GM12878 (cell line): ENCODE measurements at regions not wholly inside any gene's neighbourhood (a gene's known extent, or its start where the extent isn't known, plus 50 kb on each side); places are given as distances from the start of the nearest gene placed in this dataset.

Experiments
- ATAC-seq: fragments of 200-7000 bp; cut with Tn5 transposase; 3 replicates; pipeline ENCODE4 v1.9.1; 2020; ENCODE audit warnings: mild to moderate bottlenecking, moderate library complexity
- BruUV-seq: library from RNA; stranded (reverse); fragments of 400-500 nt; replicated peaks from 2 replicates; lab custom pipeline; 2021; lab: Mats Ljungman, UMichigan
- CTCF ChIA-PET: fragments of 300-600 bp; sonication (Branson Sonifier 250); formaldehyde crosslinking; extraction: SDS; loops from one replicate; lab custom pipeline; 2021; ENCODE audit warnings: inconsistent platforms; lab: Yijun Ruan, JAX
- POLR2A ChIA-PET: fragments of 350-600 bp; formaldehyde crosslinking; extraction: SDS; loops from one replicate; lab custom pipeline; 2021; ENCODE audit warnings: inconsistent platforms; lab: Charles Lee
- RAD21 ChIA-PET: fragments of 300-600 bp; sonication (Branson Sonifier 250); formaldehyde crosslinking; loops from one replicate; lab custom pipeline; 2023; ENCODE audit warnings: antibody characterized with exemption; ENCODE audit not compliant: unreplicated experiment; lab: Charles Lee
- SMC1A ChIA-PET: fragments of 300-600 bp; sonication (Branson Sonifier 250); formaldehyde crosslinking; loops from one replicate; lab custom pipeline; 2023; ENCODE audit not compliant: unreplicated experiment, uncharacterized antibody; lab: Charles Lee
- DNase-seq: peaks from one replicate; pipeline ENCODE4 v3.0.0-alpha.2; 2011; ENCODE audit warnings: low read depth, low spot score
- FAIRE-seq: peaks from 3 replicates; lab custom pipeline; 2011; peaks lifted over from hg19 to GRCh38; lab: Jason Lieb, UNC
- H2AFZ ChIP-seq: 2 replicates; pipeline ENCODE4 v1.6.0; 2011; ENCODE audit warnings: low read depth, low read length, control low read depth; ENCODE audit not compliant: control insufficient read depth
- H3K27ac ChIP-seq: 2 replicates; pipeline ENCODE4 v1.5.1; 2011; ENCODE audit warnings: control low read depth; ENCODE audit not compliant: control insufficient read depth, insufficient read depth
- H3K27me3 ChIP-seq, 2 experiments: replicated peaks in 1 of 2; 2 replicates each; pipeline versions ENCODE4 v1.6.0 to v1.6.1; 2011; ENCODE audit warnings: low read length in 1 of 2; ENCODE audit not compliant: control insufficient read depth in 2 of 2, insufficient read depth in 2 of 2
- H3K36me3 ChIP-seq, 2 experiments: 2 replicates each; pipeline ENCODE4 v1.5.1; 2011; ENCODE audit warnings: low read length in 1 of 2; ENCODE audit not compliant: control insufficient read depth in 2 of 2, insufficient read depth in 2 of 2
- H3K4me1 ChIP-seq: 2 replicates; pipeline ENCODE4 v1.6.1; 2011; ENCODE audit warnings: mild to moderate bottlenecking, low read length, moderate library complexity, mixed read lengths; ENCODE audit not compliant: control insufficient read depth, insufficient read depth
- H3K4me2 ChIP-seq: 2 replicates; pipeline ENCODE4 v1.6.0; 2011; ENCODE audit warnings: control low read depth; ENCODE audit not compliant: control insufficient read depth, insufficient read depth
- H3K4me3 ChIP-seq: fragments of 200-600 bp; sonication (generic); 2 replicates; pipeline ENCODE4 v1.5.1; 2016
- H3K79me2 ChIP-seq: 2 replicates; pipeline ENCODE4 v1.6.0; 2011; ENCODE audit warnings: low read length; ENCODE audit not compliant: control insufficient read depth, insufficient read depth
- H3K9ac ChIP-seq: 2 replicates; pipeline ENCODE4 v1.8.0; 2011; ENCODE audit warnings: low read length, control low read depth, mixed read lengths; ENCODE audit not compliant: control insufficient read depth, insufficient read depth
- H3K9me3 ChIP-seq: replicated peaks from 3 replicates; pipeline ENCODE4 v1.5.1; 2011; ENCODE audit warnings: mild to moderate bottlenecking, low read length; ENCODE audit not compliant: control insufficient read depth, insufficient read depth
- H4K20me1 ChIP-seq: 2 replicates; pipeline ENCODE4 v1.6.0; 2011; ENCODE audit not compliant: control insufficient read depth, insufficient read depth
- BACH1 ChIP-seq: fragments of 450-650 bp; IDR thresholded peaks from 2 replicates; pipeline ENCODE4 v1.6.1; 2017; ENCODE audit warnings: mild to moderate bottlenecking, borderline replicate concordance
- BCL11A ChIP-seq: IDR thresholded peaks from 2 replicates; pipeline ENCODE4 v1.6.1; 2011; ENCODE audit warnings: low read depth, low read length
- BHLHE40 ChIP-seq, 2 experiments: fragments of 450-650 bp in 1 of 2; IDR thresholded peaks; 2 replicates each; pipeline ENCODE4 v1.6.1; 2011 to 2017; ENCODE audit warnings: low read depth in 2 of 2, borderline replicate concordance in 1 of 2, improper control_type of control experiment in 1 of 2, low read length in 1 of 2, mild to moderate bottlenecking in 1 of 2
- ESRRA ChIP-seq: IDR thresholded peaks from 2 replicates; pipeline ENCODE4 v1.6.1; 2012; ENCODE audit warnings: mild to moderate bottlenecking, low read length, improper control_type of control experiment
- NFXL1 ChIP-seq: fragments of 450-650 bp; IDR thresholded peaks from 2 replicates; pipeline ENCODE4 v1.6.1; 2017; ENCODE audit warnings: antibody characterized with exemption, mild to moderate bottlenecking, borderline replicate concordance
- POLR2AphosphoS2 ChIP-seq: IDR thresholded peaks from 2 replicates; pipeline ENCODE4 v1.6.1; 2011; ENCODE audit warnings: low read depth, mild to moderate bottlenecking, low read length, improper control_type of control experiment, moderate library complexity
- RUNX3 ChIP-seq: IDR thresholded peaks from 2 replicates; pipeline ENCODE4 v1.6.1; 2012; ENCODE audit warnings: low read length, inconsistent platforms
- SIN3A ChIP-seq: IDR thresholded peaks from 2 replicates; pipeline ENCODE4 v1.6.1; 2012; ENCODE audit warnings: low read depth, low read length, improper control_type of control experiment
- SREBF1 ChIP-seq: IDR thresholded peaks from 2 replicates; pipeline ENCODE4 v1.6.1; 2012; ENCODE audit warnings: mild to moderate bottlenecking, low read length
- SREBF2 ChIP-seq: IDR thresholded peaks from 2 replicates; pipeline ENCODE4 v1.6.1; 2012; ENCODE audit warnings: mild to moderate bottlenecking, low read length
- TCF12 ChIP-seq: IDR thresholded peaks from 2 replicates; pipeline ENCODE4 v1.6.1; 2011; ENCODE audit warnings: low read depth, mild to moderate bottlenecking, low read length
- YY1 ChIP-seq: IDR thresholded peaks from 2 replicates; pipeline ENCODE4 v1.6.1; 2011; ENCODE audit warnings: low read depth, mild to moderate bottlenecking, low read length
- WGBS: methylation state at CpG from one replicate; pipeline ENCODE4 v1.1.6; 2016; ENCODE audit warnings: low lambda C conversion rate; ENCODE audit not compliant: insufficient replicate concordance, insufficient coverage; ENCODE audit errors: missing lambda C conversion rate; 5-methylcytosine and 5-hydroxymethylcytosine counted together
- in situ Hi-C: fragments of 300-500 bp; cut with MboI; formaldehyde crosslinking; loops from 9 replicates; pipeline ENCODE4 v1.14.3; 2018; ENCODE audit warnings: mixed read lengths
- intact Hi-C: fragments of 100-400 bp; cut with micrococcal nuclease; formaldehyde crosslinking; loops from one replicate; pipeline ENCODE4 v1.14.2; 2022; ENCODE audit not compliant: unreplicated experiment
- TF ChIP-seq, protein P1 (sequence below): IDR thresholded peaks from 2 replicates; pipeline ENCODE4 v1.6.1; 2012; ENCODE audit warnings: low read depth, low read length, improper control_type of control experiment
- TF ChIP-seq, protein P2 (sequence below): fragments of 450-650 bp; IDR thresholded peaks from 2 replicates; pipeline ENCODE4 v1.6.1; 2016; ENCODE audit warnings: mild to moderate bottlenecking, moderate library complexity, borderline replicate concordance
- TF ChIP-seq, protein P3 (sequence below): fragments of 450-650 bp; formaldehyde crosslinking; IDR thresholded peaks from 2 replicates; pipeline ENCODE4 v1.5.0; 2022; ENCODE audit warnings: mild to moderate bottlenecking, missing genetic modification characterization

DNA sequence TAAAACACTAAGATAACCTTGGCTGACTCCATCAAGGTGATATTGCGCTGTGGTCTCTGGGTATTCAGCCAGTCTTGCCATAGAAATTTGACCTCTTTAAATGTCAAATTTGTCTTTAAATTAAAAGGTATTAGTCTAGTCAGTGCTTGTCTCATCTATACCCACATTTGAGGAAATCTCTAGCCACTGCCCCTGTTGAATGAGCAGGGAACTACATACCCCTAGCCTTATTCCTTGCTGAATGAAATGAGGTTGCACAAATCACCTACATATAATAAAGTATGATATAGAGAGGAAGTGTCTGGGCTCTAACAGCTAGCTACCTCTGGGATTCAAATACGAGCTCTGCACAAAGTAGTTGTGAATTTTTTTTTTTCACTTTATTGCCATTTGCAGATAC lies 256.8 kb downstream of the C12orf50 start (continued):
- TF ChIP-seq RUNX3 (no peak), SREBF2 (no peak), BCL11A (no peak)
- TF ChIP-seq, protein P1, sequence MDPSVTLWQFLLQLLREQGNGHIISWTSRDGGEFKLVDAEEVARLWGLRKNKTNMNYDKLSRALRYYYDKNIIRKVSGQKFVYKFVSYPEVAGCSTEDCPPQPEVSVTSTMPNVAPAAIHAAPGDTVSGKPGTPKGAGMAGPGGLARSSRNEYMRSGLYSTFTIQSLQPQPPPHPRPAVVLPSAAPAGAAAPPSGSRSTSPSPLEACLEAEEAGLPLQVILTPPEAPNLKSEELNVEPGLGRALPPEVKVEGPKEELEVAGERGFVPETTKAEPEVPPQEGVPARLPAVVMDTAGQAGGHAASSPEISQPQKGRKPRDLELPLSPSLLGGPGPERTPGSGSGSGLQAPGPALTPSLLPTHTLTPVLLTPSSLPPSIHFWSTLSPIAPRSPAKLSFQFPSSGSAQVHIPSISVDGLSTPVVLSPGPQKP = no peak

DNA sequence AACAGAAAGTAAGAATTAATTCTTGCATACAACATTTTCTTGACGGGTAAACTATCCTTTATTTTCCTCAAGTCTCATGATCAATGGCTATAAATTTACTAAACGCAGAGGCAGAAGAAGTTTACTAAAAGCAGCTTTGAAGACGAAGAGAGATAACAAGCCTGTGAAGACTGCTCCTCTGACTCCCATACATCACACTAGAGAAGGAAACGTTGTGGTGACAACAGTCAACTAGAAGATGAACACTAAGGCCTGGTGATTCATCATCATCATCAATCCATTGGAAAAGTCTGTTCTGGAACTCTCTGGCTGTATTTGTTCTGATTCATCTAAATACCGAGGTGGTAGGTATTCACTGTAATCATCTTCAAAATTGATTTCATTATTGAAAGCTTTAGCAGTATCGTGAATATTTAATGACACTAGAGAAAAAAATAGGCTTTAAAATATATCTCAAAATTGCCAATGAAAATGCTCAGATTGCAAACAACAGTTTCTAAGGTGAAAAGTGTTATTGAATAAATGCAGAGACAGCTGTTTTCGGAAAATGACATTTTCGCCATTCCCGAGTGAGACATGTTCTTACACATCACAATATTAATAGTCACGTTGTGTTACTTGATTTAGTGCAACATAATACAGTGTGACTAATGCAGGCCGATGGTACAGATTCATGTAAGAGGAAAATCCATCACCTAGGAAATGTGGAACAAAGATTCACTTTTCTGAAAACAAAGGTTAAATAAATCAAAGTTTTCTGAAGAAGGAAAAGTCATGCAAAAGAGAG lies 260.5 kb downstream of the C12orf50 start:
- H3K79me2 ChIP-seq = no peaks in the 10 kb centered on the region
- BruUV-seq = no TSS peak
- 34% methylated on average over 11 of the region's 11 CpGs for WGBS
- H3K36me3 ChIP-seq = no peaks in the 10 kb centered on the region
- H2AFZ ChIP-seq = no peak overlapping the region
- H3K9ac ChIP-seq = no peak overlapping the region
- H3K4me3 ChIP-seq = no peak overlapping the region
- no peak overlapping the region for H3K27ac ChIP-seq
- H3K4me1 ChIP-seq = no peaks in the 10 kb centered on the region
- H3K4me2 ChIP-seq = no peak overlapping the region
- RAD21 ChIA-PET = no interaction called here
- no peaks in the 10 kb centered on the region for H3K9me3 ChIP-seq
- in situ Hi-C loops (no loop called here), intact Hi-C loops (loop anchor here (5.0 kb wide), 1 partner anchor 51 kb away; no protein-coding TSS in a partner anchor)
- CTCF ChIA-PET = no interaction called here
- DNase-seq (no peak), ATAC-seq (no peak), FAIRE-seq (no peak)
- POLR2A ChIA-PET = no interaction called here
- SMC1A ChIA-PET = interaction anchor here (1.2 kb wide), 1 partner anchor 14 kb away, joined by 3 read pairs; no protein-coding TSS in a partner anchor
- no peaks in the 10 kb centered on the region for H4K20me1 ChIP-seq
- no peaks in the 10 kb centered on the region for H3K27me3 ChIP-seq
- no peak for TF ChIP-seq BACH1
- TF ChIP-seq SIN3A = no peak
- no peak for TF ChIP-seq TCF12
- TF ChIP-seq BHLHE40 (IDR thresholded peaks at IDR 0.05; ENCODE audit: borderline replicate concordance in 1 of 2, low read depth in 2 of 2, low read length in 1 of 2) = no peak
- TF ChIP-seq NFXL1 = no peak
- TF ChIP-seq, protein P2, sequence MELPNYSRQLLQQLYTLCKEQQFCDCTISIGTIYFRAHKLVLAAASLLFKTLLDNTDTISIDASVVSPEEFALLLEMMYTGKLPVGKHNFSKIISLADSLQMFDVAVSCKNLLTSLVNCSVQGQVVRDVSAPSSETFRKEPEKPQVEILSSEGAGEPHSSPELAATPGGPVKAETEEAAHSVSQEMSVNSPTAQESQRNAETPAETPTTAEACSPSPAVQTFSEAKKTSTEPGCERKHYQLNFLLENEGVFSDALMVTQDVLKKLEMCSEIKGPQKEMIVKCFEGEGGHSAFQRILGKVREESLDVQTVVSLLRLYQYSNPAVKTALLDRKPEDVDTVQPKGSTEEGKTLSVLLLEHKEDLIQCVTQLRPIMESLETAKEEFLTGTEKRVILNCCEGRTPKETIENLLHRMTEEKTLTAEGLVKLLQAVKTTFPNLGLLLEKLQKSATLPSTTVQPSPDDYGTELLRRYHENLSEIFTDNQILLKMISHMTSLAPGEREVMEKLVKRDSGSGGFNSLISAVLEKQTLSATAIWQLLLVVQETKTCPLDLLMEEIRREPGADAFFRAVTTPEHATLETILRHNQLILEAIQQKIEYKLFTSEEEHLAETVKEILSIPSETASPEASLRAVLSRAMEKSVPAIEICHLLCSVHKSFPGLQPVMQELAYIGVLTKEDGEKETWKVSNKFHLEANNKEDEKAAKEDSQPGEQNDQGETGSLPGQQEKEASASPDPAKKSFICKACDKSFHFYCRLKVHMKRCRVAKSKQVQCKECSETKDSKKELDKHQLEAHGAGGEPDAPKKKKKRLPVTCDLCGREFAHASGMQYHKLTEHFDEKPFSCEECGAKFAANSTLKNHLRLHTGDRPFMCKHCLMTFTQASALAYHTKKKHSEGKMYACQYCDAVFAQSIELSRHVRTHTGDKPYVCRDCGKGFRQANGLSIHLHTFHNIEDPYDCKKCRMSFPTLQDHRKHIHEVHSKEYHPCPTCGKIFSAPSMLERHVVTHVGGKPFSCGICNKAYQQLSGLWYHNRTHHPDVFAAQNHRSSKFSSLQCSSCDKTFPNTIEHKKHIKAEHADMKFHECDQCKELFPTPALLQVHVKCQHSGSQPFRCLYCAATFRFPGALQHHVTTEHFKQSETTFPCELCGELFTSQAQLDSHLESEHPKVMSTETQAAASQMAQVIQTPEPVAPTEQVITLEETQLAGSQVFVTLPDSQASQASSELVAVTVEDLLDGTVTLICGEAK = no peak
- no peak for TF ChIP-seq SREBF1
- TF ChIP-seq, protein P3, sequence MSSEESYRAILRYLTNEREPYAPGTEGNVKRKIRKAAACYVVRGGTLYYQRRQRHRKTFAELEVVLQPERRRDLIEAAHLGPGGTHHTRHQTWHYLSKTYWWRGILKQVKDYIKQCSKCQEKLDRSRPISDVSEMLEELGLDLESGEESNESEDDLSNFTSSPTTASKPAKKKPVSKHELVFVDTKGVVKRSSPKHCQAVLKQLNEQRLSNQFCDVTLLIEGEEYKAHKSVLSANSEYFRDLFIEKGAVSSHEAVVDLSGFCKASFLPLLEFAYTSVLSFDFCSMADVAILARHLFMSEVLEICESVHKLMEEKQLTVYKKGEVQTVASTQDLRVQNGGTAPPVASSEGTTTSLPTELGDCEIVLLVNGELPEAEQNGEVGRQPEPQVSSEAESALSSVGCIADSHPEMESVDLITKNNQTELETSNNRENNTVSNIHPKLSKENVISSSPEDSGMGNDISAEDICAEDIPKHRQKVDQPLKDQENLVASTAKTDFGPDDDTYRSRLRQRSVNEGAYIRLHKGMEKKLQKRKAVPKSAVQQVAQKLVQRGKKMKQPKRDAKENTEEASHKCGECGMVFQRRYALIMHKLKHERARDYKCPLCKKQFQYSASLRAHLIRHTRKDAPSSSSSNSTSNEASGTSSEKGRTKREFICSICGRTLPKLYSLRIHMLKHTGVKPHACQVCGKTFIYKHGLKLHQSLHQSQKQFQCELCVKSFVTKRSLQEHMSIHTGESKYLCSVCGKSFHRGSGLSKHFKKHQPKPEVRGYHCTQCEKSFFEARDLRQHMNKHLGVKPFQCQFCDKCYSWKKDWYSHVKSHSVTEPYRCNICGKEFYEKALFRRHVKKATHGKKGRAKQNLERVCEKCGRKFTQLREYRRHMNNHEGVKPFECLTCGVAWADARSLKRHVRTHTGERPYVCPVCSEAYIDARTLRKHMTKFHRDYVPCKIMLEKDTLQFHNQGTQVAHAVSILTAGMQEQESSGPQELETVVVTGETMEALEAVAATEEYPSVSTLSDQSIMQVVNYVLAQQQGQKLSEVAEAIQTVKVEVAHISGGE (CRISPR knock-in tag) = no peak
- TF ChIP-seq YY1 = no peak
- TF ChIP-seq ESRRA = no peak
- no peak for TF ChIP-seq POLR2AphosphoS2
